Ishikawa (cell line): ENCODE measurements at regions not wholly inside any gene's neighbourhood (a gene's known extent, or its start where the extent isn't known, plus 50 kb on each side); places are given as distances from the start of the nearest gene placed in this dataset.

Experiments
- CEBPB ChIP-seq: IDR thresholded peaks from 2 replicates; pipeline ENCODE4 v1.6.1; 2012
- EGR1 ChIP-seq: IDR thresholded peaks from 2 replicates; pipeline ENCODE4 v1.6.1; 2012
- EP300 ChIP-seq: IDR thresholded peaks from 2 replicates; pipeline ENCODE4 v1.6.1; 2012; ENCODE audit warnings: borderline replicate concordance
- NFIC ChIP-seq: IDR thresholded peaks from 2 replicates; pipeline ENCODE4 v1.6.1; 2012
- RAD21 ChIP-seq: IDR thresholded peaks from 2 replicates; pipeline ENCODE4 v1.6.1; 2012; ENCODE audit warnings: low read depth
- TAF1 ChIP-seq: IDR thresholded peaks from 2 replicates; pipeline ENCODE4 v1.6.1; 2012; ENCODE audit warnings: low read depth, mild to moderate bottlenecking
- TCF12 ChIP-seq: IDR thresholded peaks from 2 replicates; pipeline ENCODE4 v1.6.1; 2012; ENCODE audit warnings: low read depth
- TEAD4 ChIP-seq: IDR thresholded peaks from 2 replicates; pipeline ENCODE4 v1.6.1; 2012
- YY1 ChIP-seq: IDR thresholded peaks from 2 replicates; pipeline ENCODE4 v1.6.1; 2012; ENCODE audit warnings: low read depth
- TF ChIP-seq, protein P1 (sequence below): IDR thresholded peaks from 2 replicates; pipeline ENCODE4 v1.6.1; 2012

DNA sequence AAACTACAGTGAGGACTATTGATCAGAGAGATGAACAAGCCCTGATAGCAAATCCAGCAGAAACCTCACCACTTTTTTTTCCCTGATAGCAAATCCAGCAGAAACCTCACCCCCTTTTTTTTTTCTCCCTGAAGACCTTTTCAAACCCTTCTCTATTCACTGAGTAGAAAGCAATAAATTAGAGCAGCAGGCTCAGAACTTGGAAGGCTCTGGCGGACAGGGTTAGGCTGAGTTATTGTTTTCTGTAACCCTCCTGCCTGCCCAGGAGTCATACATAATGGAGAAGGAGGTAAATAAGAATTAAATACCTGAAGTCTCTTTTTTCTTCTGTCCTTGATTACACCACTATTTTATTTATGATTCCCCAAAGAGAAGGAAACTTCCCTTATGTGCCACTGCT lies 136.3 kb upstream of the SNX2 start:
- TF ChIP-seq YY1 (no peak), TAF1 (no peak), EGR1 (no peak), RAD21 (no peak), CEBPB (no peak), NFIC (no peak), EP300 (no peak), TEAD4 (no peak), TCF12 (no peak)
- TF ChIP-seq, protein P1, sequence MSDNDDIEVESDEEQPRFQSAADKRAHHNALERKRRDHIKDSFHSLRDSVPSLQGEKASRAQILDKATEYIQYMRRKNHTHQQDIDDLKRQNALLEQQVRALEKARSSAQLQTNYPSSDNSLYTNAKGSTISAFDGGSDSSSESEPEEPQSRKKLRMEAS = no peak
